ENCODE measurements at regions not wholly inside any gene's neighbourhood (a gene's known extent, or its start where the extent isn't known, plus 50 kb on each side); places are given as distances from the start of the nearest gene placed in this dataset.

- no peak for TF ChIP-seq POLR2A (IDR thresholded peaks at IDR 0.05; ENCODE audit: borderline replicate concordance, extremely low read depth, insufficient read depth, insufficient read length)
- TF ChIP-seq CTCF (IDR thresholded peaks at IDR 0.05 in 2 of 3, conservative IDR thresholded peaks at IDR 0.05 in 1 of 3; ENCODE audit: borderline replicate concordance in 1 of 3, insufficient read depth in 1 of 3, low read depth in 2 of 3, low read length in 2 of 3): no peak
Measured at GRCh38 chr6:22380236-22380635, 83.4 kb upstream of the PRL start.

Data from HCT116 (cell line).